Left forelimb (tissue), 1 donor: ENCODE measurements at regions not wholly inside any gene's neighbourhood (a gene's known extent, or its start where the extent isn't known, plus 50 kb on each side); places are given as distances from the start of the nearest gene placed in this dataset.

Experiments used
- DNase-seq: peaks from one replicate; pipeline ENCODE4 v3.0.0-alpha.2; 2018; ENCODE audit warnings: low spot score

DNA sequence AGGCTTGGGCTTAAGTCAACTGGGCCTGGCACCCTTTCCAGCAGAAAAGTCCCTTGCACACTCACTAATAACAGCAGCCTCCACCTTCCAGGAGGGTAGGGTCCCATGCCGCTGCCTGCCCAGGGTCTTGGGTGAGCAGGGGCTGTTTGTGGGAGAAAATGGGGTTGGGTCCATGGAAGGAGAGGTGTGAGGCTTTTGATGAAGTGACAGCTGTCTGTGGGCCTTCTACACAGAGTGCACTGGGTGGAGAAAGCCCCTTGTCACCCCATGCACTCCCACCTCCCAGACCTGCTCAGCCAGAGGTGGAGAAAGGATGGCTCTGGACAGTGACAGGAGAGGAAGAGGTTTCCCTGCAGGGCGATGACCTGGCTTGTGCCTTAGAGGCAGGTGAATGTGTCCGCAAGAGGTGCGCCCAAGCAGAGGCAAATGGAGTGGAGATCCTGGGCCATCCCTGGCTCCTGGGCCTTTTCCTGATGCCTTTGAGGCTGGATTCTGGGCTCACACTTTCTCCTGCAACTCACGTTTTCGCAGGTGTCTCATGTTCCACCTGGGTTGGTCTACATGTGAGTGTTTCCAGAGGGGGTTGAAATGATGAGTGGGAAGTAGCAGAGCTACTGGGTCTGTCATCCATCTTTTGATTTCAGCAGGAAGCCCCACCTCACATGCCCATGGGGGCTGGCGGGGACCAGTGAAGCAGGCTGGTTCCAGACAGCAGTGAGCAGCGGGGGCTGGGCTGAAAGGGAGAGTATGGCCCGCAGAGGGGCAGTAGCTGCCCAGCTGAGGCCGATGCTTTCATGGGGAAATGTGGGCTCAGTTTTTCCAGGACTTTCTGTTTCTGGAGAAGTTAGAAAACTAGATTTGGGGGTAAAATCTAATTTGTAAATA lies 85.2 kb upstream of the PRR23E start:
- no peak for DNase-seq

DNA sequence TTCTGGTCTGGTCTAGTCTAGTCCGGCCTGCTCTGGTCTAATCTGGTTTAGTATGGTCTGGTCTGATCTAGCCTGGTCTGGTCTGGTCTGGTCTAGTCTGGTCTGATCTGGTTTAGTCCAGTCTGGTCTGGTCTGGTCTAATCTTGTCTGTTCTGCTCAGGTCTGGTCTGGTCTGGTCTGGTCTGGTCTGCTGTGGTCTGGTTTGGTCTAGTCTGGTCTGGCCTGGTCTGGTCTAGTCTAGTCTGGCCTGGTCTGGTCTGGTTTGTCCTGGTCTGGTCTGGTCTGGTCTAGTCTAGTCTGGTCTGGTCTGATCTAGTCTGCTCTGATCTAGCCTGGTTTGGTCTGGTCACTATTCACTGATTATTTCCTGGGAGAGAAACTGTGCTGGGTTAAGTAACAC lies 84.1 kb upstream of the PRR23E start:
- no peak for DNase-seq

DNA sequence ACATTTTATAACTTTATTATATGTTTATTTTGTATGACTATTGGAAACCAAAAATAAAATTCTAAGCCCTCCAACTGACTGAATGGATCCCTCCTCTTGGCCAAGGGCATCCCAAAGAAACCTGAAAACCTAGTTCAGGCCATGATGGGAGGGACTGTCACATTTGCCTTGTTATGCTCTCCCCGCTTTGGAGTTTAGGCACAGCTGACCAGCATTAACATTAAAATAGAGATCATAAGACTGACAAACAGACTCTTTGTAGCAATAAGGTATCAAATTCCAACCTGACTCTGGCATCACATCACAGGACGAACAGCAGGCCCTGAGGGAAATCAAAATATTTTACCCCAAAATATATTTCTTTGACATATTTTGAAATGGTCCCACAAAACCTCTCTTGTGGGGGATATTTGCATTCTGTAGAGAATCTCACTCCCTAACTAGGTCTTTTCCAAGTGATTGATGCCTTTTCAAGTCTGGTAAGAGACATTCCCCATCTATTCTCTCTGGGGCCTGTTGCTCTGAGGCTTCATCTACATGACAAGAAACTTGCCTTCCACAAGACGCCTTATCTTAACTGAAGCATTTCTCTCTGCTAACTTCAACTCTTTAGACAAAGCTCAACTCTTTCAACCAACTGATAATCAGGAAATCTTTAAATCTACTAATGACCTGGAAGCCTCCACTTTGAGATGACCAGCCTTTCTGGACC lies 81.8 kb upstream of the PRR23E start:
- DNase-seq, result no peak

DNA sequence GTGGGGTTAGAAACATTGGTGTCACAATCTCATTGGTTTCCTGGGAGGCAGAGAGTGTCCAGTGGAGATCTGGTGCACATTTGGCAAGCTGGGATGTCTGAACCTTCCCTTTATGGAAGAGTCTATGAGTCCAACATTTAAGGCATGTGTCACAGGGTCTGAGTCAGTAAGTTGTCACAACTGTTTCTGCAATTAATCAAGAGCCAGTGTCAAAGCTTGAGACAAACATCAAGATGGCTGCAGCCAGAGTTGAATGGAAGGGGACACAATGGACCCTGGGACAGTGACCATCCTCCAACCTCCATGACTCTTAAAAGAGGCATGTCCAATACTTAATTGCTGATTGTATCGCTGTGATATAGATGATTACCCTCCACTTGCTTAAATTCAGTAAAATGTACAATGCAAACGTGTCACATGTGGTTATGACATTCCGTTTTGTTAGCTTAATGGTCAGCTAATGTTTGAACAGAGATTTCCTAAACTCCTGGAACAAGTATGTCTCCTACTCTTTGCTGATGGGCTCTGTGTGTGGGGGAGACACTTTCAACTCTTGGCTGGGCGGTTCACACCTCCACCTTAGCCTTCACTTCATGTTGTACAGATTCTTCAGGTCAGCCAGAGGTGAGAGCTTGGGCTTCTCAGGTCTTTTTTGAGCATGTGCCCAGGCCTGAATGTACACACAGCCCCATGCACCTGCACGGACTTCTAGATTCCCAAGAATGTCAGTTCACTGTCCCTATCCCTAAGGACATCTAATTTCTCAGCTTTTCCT lies 79.9 kb upstream of the PRR23E start:
- no peak for DNase-seq

DNA sequence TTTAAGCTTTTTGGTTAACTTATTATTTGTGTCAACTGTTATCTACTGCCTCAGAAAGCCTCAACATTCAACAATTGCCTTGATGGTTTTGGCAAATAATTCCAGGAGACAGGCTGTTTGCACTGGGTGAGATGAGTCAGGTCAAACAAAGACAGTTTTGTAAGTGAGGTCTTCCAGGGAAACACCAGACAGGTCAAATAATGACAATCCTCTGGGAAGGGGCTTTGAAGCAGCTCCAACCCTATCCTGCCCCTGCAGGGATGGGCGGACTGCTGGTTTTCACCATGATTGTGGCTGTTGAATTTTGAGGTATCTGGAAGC lies 79.4 kb upstream of the PRR23E start:
- no peak for DNase-seq

DNA sequence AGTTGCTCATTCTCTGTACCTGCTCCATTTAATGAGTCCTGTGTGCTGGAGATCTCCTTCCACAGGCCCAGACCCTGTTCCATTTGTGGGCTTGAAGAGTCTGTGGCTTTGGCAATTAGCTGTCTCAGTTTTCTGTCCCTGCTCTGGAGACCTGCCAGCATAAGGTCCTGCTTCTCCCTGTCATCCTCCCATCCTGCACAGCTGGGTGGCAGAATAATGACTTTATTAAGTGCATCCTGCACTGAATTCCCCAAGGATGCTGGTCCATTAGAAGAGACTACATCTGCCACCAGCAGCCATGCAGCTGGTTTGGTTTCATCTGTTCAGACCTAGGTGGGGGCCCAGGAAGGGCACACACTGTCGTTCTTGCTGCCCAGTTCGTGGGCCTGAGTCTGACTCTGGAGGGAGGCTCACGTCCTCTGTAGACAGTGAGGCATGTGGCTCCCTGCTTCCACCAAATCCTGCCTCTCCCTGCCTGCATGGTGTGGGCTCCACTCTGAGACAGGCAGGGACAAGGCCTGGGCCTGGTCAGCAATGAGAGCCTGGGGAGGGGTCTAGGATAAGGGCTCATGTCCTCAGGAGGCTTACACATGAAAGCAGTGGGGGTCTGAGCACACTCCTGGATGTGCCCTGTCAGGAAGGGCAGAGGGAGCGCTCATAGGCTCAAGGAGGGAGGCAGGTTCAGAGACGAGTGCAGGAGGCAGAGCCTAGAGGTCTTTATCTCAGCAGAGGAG lies 78.4 kb upstream of the PRR23E start:
- DNase-seq, result no peak

DNA sequence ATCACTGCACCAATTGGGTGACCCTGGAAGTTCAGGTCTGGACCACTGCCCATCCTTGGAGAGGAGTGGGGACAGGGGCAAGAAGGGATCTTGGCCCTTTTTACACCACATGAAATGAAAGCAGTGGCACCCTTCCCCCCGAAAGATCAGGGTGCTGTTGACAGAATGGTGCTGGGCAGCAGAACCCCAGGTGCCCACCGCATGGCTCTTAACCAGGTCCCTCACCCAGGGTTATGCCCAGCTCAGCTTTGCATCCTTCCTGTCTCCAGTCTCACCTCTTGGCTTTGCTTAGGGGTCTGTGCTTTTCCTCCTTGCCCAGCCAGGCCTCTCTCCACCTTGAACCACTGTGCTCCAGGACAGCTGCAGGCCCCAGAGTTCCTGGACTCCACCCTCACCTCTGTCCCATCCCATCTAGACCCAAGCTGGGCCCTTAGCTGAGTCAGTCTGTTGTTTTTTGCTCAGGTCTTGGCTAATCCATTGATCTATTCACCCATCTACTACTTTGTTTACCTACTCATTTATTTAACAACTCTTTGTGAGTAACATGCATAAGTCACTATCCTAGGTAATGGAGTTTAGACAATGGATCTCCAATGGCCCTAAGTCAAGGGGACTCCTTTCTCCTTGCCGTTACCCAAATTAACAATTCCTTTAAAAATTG lies 77.1 kb upstream of the PRR23E start:
- no peak for DNase-seq

DNA sequence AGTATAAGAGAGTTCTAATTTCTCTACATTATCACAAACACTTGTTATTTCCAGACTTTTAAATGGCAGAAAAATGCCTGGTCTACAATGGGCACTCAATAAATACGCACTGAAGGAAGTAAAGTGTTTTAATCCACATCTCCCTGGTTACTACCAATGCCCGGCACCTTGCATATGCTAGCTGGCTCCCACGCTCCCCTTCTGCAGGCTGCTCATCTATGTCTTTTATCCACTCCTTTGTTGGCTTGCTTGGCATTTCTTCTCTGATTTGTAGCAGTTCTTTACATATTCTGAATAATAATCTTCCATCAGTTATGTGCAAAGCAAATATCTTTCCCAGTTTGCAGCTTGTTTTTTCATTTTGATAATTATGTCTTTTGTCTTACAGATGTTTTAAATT lies 74.6 kb upstream of the PRR23E start:
- DNase-seq, result no peak

DNA sequence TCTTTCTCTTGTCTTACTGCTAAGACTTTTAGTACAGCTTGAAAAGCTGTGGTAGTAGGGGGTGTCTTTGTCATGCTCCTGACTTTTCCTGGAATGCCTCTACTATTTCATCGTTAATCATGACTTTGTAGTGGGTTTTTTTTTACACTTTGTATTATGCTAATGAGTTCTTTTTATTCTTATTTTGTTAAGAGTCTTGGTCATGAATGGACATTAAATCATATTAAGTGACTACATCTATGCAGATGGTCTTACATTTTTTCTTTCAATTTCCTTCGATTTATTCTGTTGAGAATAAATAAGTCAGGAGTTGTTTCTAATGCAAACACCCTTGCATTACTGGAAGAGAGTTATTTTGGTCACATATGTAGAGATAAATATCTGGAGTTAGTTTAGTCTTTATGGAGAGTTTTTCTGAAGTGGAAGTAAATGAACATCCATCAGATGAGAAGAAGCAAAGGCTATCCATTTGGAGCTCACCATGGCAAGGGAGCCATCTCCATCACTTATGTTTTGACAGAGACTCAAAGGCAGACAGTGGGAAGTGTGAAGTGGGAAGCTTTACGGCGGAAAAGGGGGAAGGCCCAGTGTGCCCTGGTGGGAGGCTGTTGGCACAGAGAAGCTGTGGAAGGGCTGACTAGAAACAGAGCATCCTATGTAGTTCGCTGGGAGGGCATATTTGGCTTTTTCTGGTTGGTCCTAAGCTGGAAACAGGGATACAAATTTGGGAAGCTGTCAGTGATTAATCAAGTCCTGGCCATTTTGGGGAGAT lies 73.1 kb upstream of the PRR23E start:
- no peak for DNase-seq

DNA sequence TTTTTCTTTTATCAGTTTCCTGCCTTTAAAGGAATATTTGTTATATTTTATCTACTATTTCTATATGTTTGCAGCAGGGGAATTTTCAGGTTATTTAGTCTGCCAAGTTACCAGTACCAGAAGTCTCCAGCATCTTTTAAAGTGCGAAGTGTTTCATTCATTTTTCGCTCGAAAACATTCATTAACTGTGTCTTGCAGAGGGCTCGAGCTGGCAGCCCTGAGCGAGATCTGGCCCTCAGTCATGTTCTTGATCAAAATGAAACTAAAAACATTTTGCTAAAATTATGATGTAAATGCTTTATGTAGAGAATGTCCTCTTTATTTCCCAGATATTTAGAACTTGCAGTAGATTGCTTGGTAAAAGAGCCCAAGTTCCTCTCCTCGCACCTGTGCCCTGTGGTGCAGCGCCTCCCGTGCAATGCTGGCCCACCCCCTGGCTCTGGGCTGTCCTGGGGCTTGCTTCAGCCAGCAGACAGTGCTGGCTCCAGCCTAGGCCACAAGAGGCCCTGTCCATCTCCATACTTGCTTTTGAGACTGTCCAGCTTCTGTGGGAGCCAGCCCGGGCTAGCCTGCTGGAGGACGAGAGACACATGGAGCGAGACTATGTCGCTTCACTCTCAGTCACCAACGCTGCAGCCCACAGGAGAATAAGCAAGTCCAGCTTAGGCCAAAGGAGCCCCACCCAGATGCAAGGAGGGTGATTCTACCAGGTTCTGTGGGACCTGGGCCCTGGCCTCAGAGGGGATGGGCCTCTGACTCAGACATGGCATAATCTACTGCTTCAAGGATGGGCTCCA lies 71.9 kb upstream of the PRR23E start:
- no peak for DNase-seq

DNA sequence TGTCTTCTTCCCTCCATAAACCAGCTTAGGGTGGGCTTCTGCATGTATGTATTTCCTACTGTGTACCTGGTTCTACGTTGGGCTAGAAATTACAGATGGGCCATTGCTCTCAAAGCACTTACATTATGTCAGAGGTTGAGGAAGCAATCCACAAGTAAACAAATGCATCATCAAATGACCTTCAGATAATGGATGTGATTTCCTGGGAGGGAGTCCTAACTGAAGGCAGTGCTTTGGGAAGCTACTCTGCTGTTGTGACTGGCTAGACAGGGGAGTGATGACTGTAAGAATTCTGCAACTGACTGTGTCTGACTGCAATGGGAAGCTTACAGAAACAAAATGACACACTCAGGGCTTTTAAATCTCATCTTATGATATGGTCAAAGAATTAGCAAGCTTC lies 71.0 kb upstream of the PRR23E start:
- no peak for DNase-seq

DNA sequence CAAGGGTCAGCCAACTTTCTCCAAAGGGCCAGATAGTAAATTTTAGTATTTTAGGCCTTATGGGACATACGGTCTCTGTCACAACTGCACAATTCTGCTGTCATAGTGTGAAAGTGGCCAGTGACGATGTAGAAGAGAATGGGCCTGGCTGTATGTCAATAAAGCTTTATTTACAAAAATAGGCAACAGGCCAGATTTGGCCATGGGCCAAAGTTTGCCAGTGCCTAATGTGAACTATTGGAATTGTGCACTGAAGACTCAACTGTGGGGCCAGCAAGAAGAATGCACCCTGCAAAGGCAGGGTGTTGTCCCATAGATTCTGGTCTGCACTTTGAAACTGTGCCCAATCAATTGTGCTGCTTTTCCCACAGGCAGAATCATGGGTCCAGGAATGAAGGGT lies 69.4 kb upstream of the PRR23E start:
- DNase-seq, result no peak

DNA sequence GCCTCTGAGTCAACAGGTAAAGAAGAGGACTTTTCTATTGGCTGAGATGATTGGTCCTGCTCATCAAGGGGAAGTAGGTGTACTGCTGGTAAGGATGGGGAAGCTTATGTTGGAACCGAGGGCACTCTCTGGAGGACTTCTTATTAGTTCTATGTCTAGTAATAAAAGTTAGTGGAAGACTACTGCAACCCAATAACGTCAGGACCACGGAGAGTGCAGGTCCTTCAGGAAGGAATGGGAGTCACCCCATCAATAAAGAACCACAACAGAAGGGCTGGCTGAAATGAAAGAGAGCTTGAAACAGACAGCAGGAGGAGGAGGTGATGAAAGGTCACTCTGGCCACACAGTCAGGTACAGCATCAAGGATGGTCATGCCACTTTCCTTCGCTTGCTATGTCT lies 68.8 kb upstream of the PRR23E start:
- DNase-seq, result no peak

DNA sequence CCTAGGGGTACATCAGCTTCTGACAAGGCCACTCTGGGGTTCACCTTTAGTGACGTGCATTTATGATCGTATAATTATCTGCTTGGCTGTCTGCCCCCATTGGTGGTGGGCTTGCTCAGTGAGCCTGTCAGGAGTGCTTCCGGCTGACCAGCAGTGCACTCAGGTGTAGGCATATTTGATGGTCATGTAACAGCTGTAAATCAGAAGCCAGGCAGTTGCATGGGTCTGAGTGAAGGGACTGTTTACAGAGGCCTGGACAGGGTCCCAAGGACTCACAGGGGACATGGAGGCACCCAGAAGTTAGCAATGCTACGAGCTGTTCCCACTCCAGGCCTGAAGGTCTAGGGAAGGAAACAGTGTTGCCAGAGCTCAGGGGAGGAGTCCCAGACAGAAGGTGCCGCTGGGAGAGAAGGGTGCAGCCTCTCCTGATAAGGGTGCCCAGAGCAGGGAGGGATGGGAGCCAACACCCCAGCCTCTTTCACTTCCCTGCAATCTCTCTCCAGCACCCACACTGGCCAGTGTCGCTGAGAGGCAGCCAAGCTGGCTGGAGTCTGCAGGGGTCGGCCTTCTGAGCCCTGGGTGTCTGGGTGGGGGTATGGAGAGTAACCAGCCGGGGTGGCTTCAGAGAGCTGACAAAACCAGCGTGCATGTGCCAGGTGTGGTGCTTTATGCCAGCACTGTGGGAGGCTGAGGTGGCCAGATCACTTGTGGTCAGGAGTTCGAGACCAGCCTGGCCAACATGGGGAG lies 61.3 kb upstream of the PRR23E start:
- DNase-seq, result no peak

DNA sequence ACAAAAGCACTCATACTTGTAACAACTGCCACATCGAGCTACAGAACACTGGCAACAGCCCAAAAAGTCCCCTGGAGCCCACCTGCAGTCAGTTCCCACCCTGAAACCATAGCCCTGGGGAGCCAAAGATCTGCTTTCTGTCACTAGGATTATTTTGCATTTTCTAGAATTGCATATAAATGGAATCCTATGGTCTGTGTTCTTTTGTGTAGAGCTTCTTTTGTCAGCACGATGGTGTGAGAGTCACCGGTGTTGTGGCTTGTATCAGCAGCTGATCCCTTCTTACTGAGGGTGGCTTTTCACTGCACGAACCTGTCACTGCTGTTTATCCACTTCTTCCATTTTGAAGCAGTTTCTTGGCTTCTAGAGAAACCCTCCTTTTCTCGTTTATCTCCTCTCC lies 60.1 kb upstream of the PRR23E start:
- no peak for DNase-seq

DNA sequence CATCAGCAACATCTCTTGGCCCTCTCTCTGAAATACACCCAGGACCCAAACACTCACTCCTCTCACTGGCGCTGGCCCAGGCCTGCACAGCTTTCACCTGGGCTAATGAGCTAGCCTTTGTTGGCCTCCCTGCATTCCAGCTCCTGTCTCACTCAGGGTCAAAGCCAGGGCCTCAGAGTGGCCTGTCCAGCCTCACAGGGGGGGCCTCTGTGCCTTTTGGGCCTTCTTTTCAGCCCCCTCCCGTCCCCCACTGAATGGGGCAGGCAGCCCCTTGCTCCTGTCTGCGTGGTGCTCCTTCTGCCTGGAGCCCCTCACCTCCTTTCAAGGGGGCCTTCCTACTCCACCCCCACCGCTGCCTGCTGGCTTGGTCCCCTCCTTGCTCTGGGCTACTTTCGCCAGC lies 59.0 kb upstream of the PRR23E start:
- DNase-seq, result no peak

DNA sequence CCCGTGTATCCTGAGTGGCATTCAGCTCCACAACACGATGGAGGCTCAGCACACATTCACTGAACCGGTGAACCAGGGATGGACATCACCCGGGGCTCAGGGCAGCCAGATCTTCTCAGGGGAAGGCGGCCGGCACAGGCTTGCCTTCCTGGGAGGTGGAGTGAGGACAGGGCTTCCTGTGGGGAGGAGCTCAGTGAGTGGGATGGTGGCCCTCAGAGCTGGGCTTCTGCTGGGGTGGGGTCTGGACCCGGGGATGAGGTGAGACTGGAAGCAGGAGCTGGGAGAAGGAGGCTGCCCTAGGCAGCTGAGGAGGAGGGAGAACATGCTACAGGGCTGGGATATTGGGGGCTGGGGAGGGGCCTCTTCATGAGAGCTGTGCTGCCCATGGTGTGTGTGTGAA lies 58.5 kb upstream of the PRR23E start:
- no peak for DNase-seq

DNA sequence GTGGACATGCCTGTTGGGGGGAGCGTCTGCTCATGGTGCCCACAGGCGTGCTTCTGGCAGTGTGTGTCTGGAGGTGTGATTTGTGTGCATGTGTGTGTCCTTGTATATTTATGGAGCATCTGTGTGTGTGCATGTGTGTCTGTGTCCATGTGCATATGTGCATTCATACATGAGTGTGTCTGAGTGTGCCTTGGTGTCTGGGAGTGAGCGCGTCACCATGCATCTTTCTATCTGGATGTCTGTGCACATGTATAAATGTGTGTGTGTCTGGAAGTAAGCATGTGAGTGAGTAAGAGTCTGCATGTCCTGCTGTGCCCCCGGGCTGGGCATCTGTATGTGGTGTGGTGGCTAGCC lies 58.1 kb upstream of the PRR23E start:
- DNase-seq, result no peak

DNA sequence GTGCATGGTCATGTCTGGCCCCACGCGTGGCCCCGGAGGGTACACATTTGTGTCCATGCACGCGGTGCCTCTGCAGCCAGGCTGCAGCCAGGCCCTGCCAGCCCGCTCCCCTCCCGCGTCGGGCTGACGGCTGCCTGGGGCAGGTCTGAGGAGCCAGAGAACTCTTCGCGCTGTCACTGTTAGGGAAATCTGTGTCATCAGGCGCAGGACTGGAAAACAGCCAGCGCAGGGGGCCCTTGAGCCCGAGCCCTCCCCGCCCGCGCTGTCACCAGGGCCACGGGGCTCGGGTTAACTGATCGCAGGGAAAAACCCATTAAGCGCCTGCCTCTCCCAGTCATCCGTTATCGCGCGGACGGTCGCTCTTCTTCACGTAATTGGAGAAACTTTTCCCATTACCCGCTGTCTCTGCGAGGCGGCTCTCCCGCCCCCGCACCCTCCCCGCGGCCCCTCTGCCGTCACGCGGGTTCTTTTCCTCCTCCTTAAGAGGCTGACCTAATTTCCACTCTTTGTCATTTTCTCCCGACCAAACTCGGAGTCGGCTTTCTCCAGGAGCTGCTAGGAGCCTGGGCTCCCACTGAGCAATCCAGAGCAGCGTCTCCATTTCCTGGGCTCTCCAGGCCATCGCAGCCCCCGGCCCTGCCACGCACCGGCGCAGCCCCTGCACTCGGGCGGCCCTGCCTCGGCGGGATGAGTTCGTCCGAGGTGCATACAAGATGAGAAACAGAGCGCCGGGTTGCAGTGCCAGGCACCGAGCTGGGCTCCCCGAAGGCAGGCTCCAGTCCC lies 57.5 kb upstream of the PRR23E start:
- DNase-seq, result no peak
